Peyer's patch (tissue), 4 donors: ENCODE measurements at regions not wholly inside any gene's neighbourhood (a gene's known extent, or its start where the extent isn't known, plus 50 kb on each side); places are given as distances from the start of the nearest gene placed in this dataset.

Source experiments
- DNase-seq, 3 donors: peaks; one replicate each; pipeline ENCODE4 v3.0.0-alpha.2; 2017 to 2019
- H3K27ac ChIP-seq, 4 donors: fragments of 200-600 bp; sonication (generic); one replicate each; pipeline ENCODE4 v1.5.1; 2016 to 2019
- H3K27me3 ChIP-seq, 2 donors: fragments of 200-600 bp; sonication (generic); one replicate each; pipeline ENCODE4 v1.5.1; 2019
- H3K36me3 ChIP-seq, 3 donors: fragments of 200-600 bp; sonication (generic); one replicate each; pipeline ENCODE4 v1.5.1; 2016 to 2019
- H3K4me1 ChIP-seq, 4 donors: fragments of 200-600 bp; sonication (generic); one replicate each; pipeline ENCODE4 v1.5.1; 2016 to 2019
- H3K4me3 ChIP-seq, 4 donors: fragments of 200-600 bp; sonication (generic); 1 replicate in 3 of 4; 2 replicates in 1 of 4; pipeline ENCODE4 v1.5.1; 2016 to 2019; ENCODE audit warnings: mild to moderate bottlenecking in 1 of 4
- H3K9me3 ChIP-seq, 4 donors: fragments of 200-600 bp; sonication (generic); one replicate each; pipeline ENCODE4 v1.5.1; 2016 to 2019; ENCODE audit warnings: mild to moderate bottlenecking in 1 of 4
- POLR2A ChIP-seq, 2 donors: fragments of 450-650 bp; IDR thresholded peaks; one replicate each; pipeline ENCODE4 v1.5.1; 2017; ENCODE audit warnings: antibody characterized with exemption in 2 of 2, mild to moderate bottlenecking in 2 of 2, moderate library complexity in 2 of 2
- TF ChIP-seq, protein P1 (sequence below), 6 experiments: fragments of 450-650 bp in 4 of 6; fragments of 200-600 bp in 2 of 6; sonication (generic) in 1 of 6; IDR thresholded peaks; one replicate each; pipeline ENCODE4 v1.5.1; 2017 to 2019; ENCODE audit warnings: antibody characterized with exemption in 6 of 6, mild to moderate bottlenecking in 3 of 6, moderate library complexity in 1 of 6

DNA sequence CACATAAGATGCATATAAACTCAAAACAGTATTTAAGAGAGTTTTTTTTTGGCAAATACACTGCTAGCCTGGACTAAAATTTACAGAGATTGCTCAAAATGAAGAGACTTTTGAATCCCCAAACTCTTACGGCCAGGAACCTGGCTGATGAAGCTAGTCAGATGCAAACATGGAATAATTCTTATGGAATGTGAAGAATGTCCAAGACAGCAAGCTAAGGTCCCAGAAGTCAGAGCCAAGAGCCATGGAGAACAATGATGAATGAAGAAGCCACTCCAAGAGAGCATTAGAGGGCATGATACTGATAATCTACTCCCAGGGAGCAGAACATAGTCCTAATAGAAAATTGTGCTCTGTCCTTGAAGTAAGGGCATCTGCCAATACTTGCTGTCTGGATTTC is 705.5 kb downstream of the DIPK2A start:
- Histone ChIP-seq H3K36me3 (no peaks in the 10 kb centered on the region), H3K27ac (no peak overlapping the region), H3K4me1 (no peaks in the 10 kb centered on the region), H3K4me3 (no peak overlapping the region), H3K27me3 (no peaks in the 10 kb centered on the region), H3K9me3 (no peaks in the 10 kb centered on the region)
- DNase-seq = no peak
- TF ChIP-seq, protein P1, sequence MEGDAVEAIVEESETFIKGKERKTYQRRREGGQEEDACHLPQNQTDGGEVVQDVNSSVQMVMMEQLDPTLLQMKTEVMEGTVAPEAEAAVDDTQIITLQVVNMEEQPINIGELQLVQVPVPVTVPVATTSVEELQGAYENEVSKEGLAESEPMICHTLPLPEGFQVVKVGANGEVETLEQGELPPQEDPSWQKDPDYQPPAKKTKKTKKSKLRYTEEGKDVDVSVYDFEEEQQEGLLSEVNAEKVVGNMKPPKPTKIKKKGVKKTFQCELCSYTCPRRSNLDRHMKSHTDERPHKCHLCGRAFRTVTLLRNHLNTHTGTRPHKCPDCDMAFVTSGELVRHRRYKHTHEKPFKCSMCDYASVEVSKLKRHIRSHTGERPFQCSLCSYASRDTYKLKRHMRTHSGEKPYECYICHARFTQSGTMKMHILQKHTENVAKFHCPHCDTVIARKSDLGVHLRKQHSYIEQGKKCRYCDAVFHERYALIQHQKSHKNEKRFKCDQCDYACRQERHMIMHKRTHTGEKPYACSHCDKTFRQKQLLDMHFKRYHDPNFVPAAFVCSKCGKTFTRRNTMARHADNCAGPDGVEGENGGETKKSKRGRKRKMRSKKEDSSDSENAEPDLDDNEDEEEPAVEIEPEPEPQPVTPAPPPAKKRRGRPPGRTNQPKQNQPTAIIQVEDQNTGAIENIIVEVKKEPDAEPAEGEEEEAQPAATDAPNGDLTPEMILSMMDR (IDR thresholded peaks at IDR 0.05) = no peak
- TF ChIP-seq POLR2A (IDR thresholded peaks at IDR 0.05) = no peak

DNA sequence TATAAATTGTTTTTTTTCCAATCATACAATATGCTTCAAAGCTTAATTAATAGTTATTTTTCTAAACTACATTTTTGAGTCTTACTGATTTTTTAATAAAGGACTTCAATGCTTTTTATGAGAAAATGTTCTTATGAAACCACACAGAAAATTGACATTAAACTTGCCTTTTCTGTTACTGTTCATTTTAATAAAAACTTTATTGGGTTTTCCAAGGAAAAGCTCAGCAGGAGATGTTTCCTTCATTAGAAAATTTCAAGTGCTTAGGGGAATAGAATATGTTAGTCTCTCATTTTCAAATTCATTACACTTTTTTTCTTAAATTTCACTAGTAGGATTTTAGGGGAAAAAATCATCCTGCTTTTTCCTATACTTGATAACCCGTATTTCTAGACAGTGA is 711.4 kb downstream of the DIPK2A start:
- no peak for TF ChIP-seq POLR2A (IDR thresholded peaks at IDR 0.05)
- TF ChIP-seq, protein P1 (IDR thresholded peaks at IDR 0.05) = no peak
- Histone ChIP-seq H3K27me3 (no peaks in the 10 kb centered on the region), H3K36me3 (no peaks in the 10 kb centered on the region), H3K9me3 (no peaks in the 10 kb centered on the region), H3K27ac (no peak overlapping the region), H3K4me1 (no peaks in the 10 kb centered on the region), H3K4me3 (no peak overlapping the region)
- DNase-seq = no peak

DNA sequence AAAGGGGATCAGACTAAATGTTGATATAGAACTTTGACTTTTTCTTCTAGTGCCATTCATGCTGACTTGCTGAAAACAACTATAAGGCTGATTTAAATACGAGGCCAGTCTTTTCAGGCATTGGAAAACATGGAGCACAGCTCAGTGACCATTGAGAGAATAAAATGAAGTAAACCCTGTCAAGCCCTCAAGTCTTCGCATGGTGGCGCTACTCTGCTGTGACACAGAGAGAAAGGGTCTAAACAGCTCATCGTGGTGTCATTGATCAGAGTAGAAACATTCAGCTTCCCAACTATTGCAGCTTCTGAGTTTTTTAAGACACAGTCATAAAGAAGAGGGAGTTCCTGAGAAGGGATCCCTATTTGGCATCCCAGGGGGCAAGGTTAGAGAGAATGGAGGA is 716.2 kb downstream of the DIPK2A start:
- Histone ChIP-seq H3K27me3 (no peaks in the 10 kb centered on the region), H3K4me1 (no peaks in the 10 kb centered on the region), H3K9me3 (no peaks in the 10 kb centered on the region), H3K36me3 (no peaks in the 10 kb centered on the region), H3K4me3 (no peak overlapping the region), H3K27ac (no peak overlapping the region)
- TF ChIP-seq, protein P1 (IDR thresholded peaks at IDR 0.05) = no peak
- TF ChIP-seq POLR2A (IDR thresholded peaks at IDR 0.05) = no peak
- DNase-seq = no peak

DNA sequence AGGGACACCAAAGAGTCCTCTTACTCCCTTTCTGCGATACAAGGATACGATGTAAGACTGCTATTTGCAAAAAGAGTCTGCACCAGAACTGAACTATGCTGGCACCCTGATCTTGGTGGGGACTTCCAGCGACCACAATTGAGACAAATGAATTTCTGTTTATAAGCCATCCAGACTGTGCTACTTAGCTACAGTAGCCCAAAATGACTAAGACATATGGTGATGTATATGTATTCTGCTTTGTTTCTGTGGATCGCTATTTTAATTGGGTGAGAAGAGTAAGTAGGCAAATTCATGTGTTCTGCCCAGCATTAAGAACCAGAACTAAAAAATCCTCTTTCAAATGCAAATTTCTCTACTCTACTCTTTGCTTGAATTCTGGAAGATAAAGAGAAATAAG is 720.9 kb downstream of the DIPK2A start:
- TF ChIP-seq, protein P1 (IDR thresholded peaks at IDR 0.05) = no peak
- no peak for TF ChIP-seq POLR2A (IDR thresholded peaks at IDR 0.05)
- H3K27ac ChIP-seq = no peak overlapping the region
- DNase-seq = no peak
- no peaks in the 10 kb centered on the region for H3K4me1 ChIP-seq
- H3K4me3 ChIP-seq = no peak overlapping the region
- no peaks in the 10 kb centered on the region for H3K27me3 ChIP-seq
- no peaks in the 10 kb centered on the region for H3K9me3 ChIP-seq
- no peaks in the 10 kb centered on the region for H3K36me3 ChIP-seq

DNA sequence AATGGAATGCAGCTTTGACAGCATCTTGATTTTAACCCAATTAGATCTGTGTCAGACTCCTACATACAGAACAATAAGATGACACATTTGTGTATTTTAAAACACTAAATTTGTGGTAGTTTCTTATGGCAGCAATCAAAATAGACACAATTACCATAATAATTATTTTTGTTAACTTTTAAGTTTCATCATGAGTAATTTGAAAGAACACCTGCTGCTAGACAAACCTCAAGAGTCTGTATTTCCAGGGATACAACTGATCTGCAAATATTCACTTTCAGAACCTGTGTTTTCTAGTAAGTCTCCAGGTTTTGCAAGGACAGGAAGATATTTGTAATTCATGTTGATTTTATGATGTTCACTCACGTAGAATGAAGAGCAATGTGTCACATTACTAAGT is 736.8 kb downstream of the DIPK2A start:
- no peaks in the 10 kb centered on the region for H3K9me3 ChIP-seq
- no peak for DNase-seq
- no peak overlapping the region for H3K4me3 ChIP-seq
- no peaks in the 10 kb centered on the region for H3K36me3 ChIP-seq
- H3K4me1 ChIP-seq = no peaks in the 10 kb centered on the region
- no peak overlapping the region for H3K27ac ChIP-seq
- TF ChIP-seq POLR2A (IDR thresholded peaks at IDR 0.05) = no peak
- TF ChIP-seq, protein P1 (IDR thresholded peaks at IDR 0.05) = no peak
- H3K27me3 ChIP-seq = no peaks in the 10 kb centered on the region

DNA sequence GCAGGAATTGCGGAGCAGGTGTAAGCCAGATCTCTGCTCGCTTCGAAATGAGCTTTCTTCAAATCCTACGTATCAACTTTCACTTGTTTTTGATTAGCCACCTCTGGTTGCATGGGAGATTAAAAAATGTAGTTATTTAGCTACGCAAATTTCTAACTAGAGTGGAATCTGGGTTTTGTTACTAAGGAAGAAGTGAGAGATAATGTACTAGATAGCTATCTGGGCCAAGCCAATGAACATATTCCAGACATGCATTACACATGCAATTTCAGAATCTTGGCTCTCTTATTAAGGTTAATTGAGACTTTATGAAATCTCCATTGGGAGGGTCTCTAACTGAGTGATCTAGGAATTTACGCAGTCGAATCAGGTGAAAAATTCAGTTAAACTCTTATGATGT is 765.7 kb downstream of the DIPK2A start:
- DNase-seq = no peak
- Histone ChIP-seq H3K9me3 (no peaks in the 10 kb centered on the region), H3K4me3 (no peak overlapping the region), H3K4me1 (no peaks in the 10 kb centered on the region), H3K27ac (no peak overlapping the region), H3K36me3 (no peaks in the 10 kb centered on the region), H3K27me3 (no peaks in the 10 kb centered on the region)
- TF ChIP-seq, protein P1 (IDR thresholded peaks at IDR 0.05) = no peak
- no peak for TF ChIP-seq POLR2A (IDR thresholded peaks at IDR 0.05)
